Endothelial cell of umbilical vein (primary cell): ENCODE measurements at regions not wholly inside any gene's neighbourhood (a gene's known extent, or its start where the extent isn't known, plus 50 kb on each side); places are given as distances from the start of the nearest gene placed in this dataset.

Experiments used
- BruUV-seq: library from RNA; stranded (reverse); fragments of 400-500 nt; replicated peaks from 2 replicates; lab custom pipeline; 2021; lab: Mats Ljungman, UMichigan
- CTCF ChIA-PET: fragments of 300-600, 350-600 bp; sonication (Branson Sonifier 250); formaldehyde crosslinking; loops from one replicate; lab custom pipeline; 2021; ENCODE audit warnings: antibody characterized with exemption, inconsistent platforms; lab: Charles Lee
- POLR2A ChIA-PET: fragments of 300-600, 350-600 bp; sonication (Branson Sonifier 250); formaldehyde crosslinking; loops from one replicate; lab custom pipeline; 2021; ENCODE audit warnings: antibody characterized with exemption, inconsistent platforms; lab: Charles Lee
- DNase-seq: peaks from one replicate; pipeline ENCODE4 v3.0.0-alpha.2; 2011; ENCODE audit warnings: low read depth, low spot score
- FAIRE-seq: peaks from 2 replicates; lab custom pipeline; 2011; peaks lifted over from hg19 to GRCh38; lab: Jason Lieb, UNC
- H2AFZ ChIP-seq: 2 replicates; pipeline ENCODE4 v1.6.0; 2012; ENCODE audit warnings: low read depth, low read length, control low read depth, inconsistent platforms
- H3K27ac ChIP-seq: 2 replicates; pipeline ENCODE4 v1.5.1; 2011; ENCODE audit warnings: low read depth, mild to moderate bottlenecking, control low read depth, low read length, moderate library complexity; ENCODE audit not compliant: insufficient read depth
- H3K27me3 ChIP-seq, 2 experiments: 2 replicates each; pipeline versions ENCODE4 v1.6.0 to v1.6.1; 2011; ENCODE audit warnings: low read length in 2 of 2, mixed read lengths in 1 of 2; ENCODE audit not compliant: control insufficient read depth in 2 of 2, insufficient read depth in 2 of 2
- H3K36me3 ChIP-seq, 2 experiments: 2 replicates in 1 of 2; 3 replicates in 1 of 2; pipeline ENCODE4 v1.5.1; 2011; ENCODE audit warnings: low read length in 2 of 2, mild to moderate bottlenecking in 1 of 2, moderate library complexity in 1 of 2; ENCODE audit not compliant: control insufficient read depth in 2 of 2, insufficient read depth in 2 of 2; ENCODE audit errors: extremely low read depth in 1 of 2
- H3K4me1 ChIP-seq: 3 replicates; pipeline ENCODE4 v1.5.1; 2011; ENCODE audit warnings: mild to moderate bottlenecking, low read length; ENCODE audit not compliant: control insufficient read depth, insufficient read depth; ENCODE audit errors: extremely low read depth
- H3K4me2 ChIP-seq: 2 replicates; pipeline ENCODE4 v1.6.1; 2011; ENCODE audit warnings: low read length, control low read depth, mixed read lengths; ENCODE audit not compliant: insufficient read depth
- H3K4me3 ChIP-seq, 3 experiments: fragments of 200-600 bp in 1 of 3; sonication (generic), shearing (Covaris generic) in 1 of 3; replicated peaks in 1 of 3; 2 replicates each; pipeline ENCODE4 v1.5.1; 2011 to 2016; ENCODE audit warnings: control low read depth in 3 of 3, low read length in 3 of 3, mild to moderate bottlenecking in 2 of 3, inconsistent platforms in 1 of 3, low read depth in 1 of 3, moderate library complexity in 1 of 3; ENCODE audit not compliant: insufficient read depth in 1 of 3
- H3K79me2 ChIP-seq: 2 replicates; pipeline ENCODE4 v1.6.0; 2012; ENCODE audit warnings: low read length, inconsistent platforms; ENCODE audit not compliant: control insufficient read depth, insufficient read depth
- H3K9ac ChIP-seq: replicated peaks from 2 replicates; pipeline ENCODE3; 2011; ENCODE audit warnings: low read length, control low read depth; ENCODE audit not compliant: insufficient read depth; ENCODE audit errors: extremely low read depth
- H3K9me1 ChIP-seq: replicated peaks from 3 replicates; pipeline ENCODE4 v1.6.0; 2011; ENCODE audit warnings: mild to moderate bottlenecking, low read length; ENCODE audit not compliant: control insufficient read depth, insufficient read depth; ENCODE audit errors: extremely low read depth
- H3K9me3 ChIP-seq: replicated peaks from 2 replicates; pipeline ENCODE4 v1.5.1; 2012; ENCODE audit warnings: low read length, inconsistent platforms; ENCODE audit not compliant: control insufficient read depth, insufficient read depth
- H4K20me1 ChIP-seq: replicated peaks from 2 replicates; pipeline ENCODE3; 2011; ENCODE audit warnings: mild to moderate bottlenecking, low read length; ENCODE audit not compliant: control insufficient read depth, insufficient read depth; ENCODE audit errors: extremely low read depth
- CTCF ChIP-seq, 2 donors: IDR thresholded peaks; 1 replicate in 1 of 2; 2 replicates in 1 of 2; pipeline ENCODE4 v1.5.1; 2011; ENCODE audit warnings: low read length in 2 of 2, mild to moderate bottlenecking in 2 of 2, moderate library complexity in 2 of 2, control low read depth in 1 of 2, inconsistent platforms in 1 of 2, low read depth in 1 of 2; ENCODE audit not compliant: insufficient read depth in 1 of 2; ENCODE audit errors: extremely low read depth in 1 of 2
- EZH2 ChIP-seq: IDR thresholded peaks from 2 replicates; pipeline ENCODE4 v1.6.1; 2012; ENCODE audit warnings: borderline replicate concordance, low read depth, mild to moderate bottlenecking, moderate library complexity, low read length, inconsistent platforms; ENCODE audit not compliant: severe bottlenecking
- FOS ChIP-seq: IDR thresholded peaks from 2 replicates; pipeline ENCODE4 v1.6.1; 2011; ENCODE audit warnings: mild to moderate bottlenecking, low read length, moderate library complexity, borderline replicate concordance; ENCODE audit not compliant: insufficient read depth
- GATA2 ChIP-seq: IDR thresholded peaks from 2 replicates; pipeline ENCODE4 v1.7.0; 2011; ENCODE audit warnings: low read depth, mild to moderate bottlenecking, moderate library complexity, mixed read lengths, low read length; ENCODE audit not compliant: insufficient read length, insufficient read depth
- JUN ChIP-seq: IDR thresholded peaks from 2 replicates; pipeline ENCODE4 v1.6.1; 2011; ENCODE audit warnings: borderline replicate concordance, low read depth; ENCODE audit not compliant: insufficient read length, insufficient read depth
- MYC ChIP-seq: IDR thresholded peaks from one replicate; pipeline ENCODE4 v1.6.1; 2011; ENCODE audit warnings: mild to moderate bottlenecking, low read depth, low read length
- POLR2A ChIP-seq: IDR thresholded peaks from 2 replicates; pipeline ENCODE4 v1.6.1; 2012; ENCODE audit warnings: low read depth, mild to moderate bottlenecking, control low read depth, low read length
- POLR2AphosphoS5 ChIP-seq: IDR thresholded peaks from 2 replicates; pipeline ENCODE4 v1.6.1; 2012; ENCODE audit warnings: low read depth, mild to moderate bottlenecking, control low read depth, low read length, moderate library complexity; ENCODE audit not compliant: insufficient read depth
- dilution Hi-C: fragments of 300-500 bp; cut with MboI; formaldehyde crosslinking; loops from one replicate; pipeline ENCODE4 v1.15.0; 2019; ENCODE audit warnings: low sequenced_read_pairs; ENCODE audit not compliant: extremely low pct_ligation_motif_present
- intact Hi-C: fragments of 100-400 bp; cut with micrococcal nuclease; formaldehyde crosslinking; loops from one replicate; pipeline ENCODE4 v1.10.0; 2022
- TF ChIP-seq, protein P1 (sequence below): IDR thresholded peaks from 2 replicates; pipeline ENCODE4 v1.6.1; 2011; ENCODE audit not compliant: insufficient read depth, insufficient read length

GRCh38 chr12:23455283-23455682 lies 494.2 kb downstream of the SOX5 start:
- intact Hi-C loops (no loop called here), dilution Hi-C loops (no loop called here)
- H3K9ac ChIP-seq: no peak overlapping the region
- no peak overlapping the region for H3K27ac ChIP-seq
- CTCF ChIA-PET: no interaction called here
- H3K4me3 ChIP-seq: no peak overlapping the region
- FAIRE-seq (no peak), DNase-seq (no peak)
- H3K4me2 ChIP-seq: no peak overlapping the region
- H2AFZ ChIP-seq: no peak overlapping the region
- H4K20me1 ChIP-seq: no peaks in the 10 kb centered on the region
- no TSS peak for BruUV-seq
- TF ChIP-seq EZH2: no peak
- TF ChIP-seq FOS: no peak
- no peak for TF ChIP-seq GATA2
- no peak for TF ChIP-seq POLR2AphosphoS5
- TF ChIP-seq, protein P1, sequence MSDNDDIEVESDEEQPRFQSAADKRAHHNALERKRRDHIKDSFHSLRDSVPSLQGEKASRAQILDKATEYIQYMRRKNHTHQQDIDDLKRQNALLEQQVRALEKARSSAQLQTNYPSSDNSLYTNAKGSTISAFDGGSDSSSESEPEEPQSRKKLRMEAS: no peak
- TF ChIP-seq MYC: no peak
- TF ChIP-seq POLR2A: no peak
- TF ChIP-seq JUN: no peak
- no peak for TF ChIP-seq CTCF (IDR thresholded peaks at IDR 0.05; ENCODE audit: extremely low read depth in 1 of 2, insufficient read depth in 1 of 2, low read depth in 1 of 2, low read length in 2 of 2)
- no peaks in the 10 kb centered on the region for H3K4me1 ChIP-seq
- no peaks in the 10 kb centered on the region for H3K9me1 ChIP-seq
- no peaks in the 10 kb centered on the region for H3K36me3 ChIP-seq
- no peaks in the 10 kb centered on the region for H3K9me3 ChIP-seq
- POLR2A ChIA-PET: no interaction called here
- no peaks in the 10 kb centered on the region for H3K79me2 ChIP-seq
- H3K27me3 ChIP-seq: no peaks in the 10 kb centered on the region
